HCT116 (cell line): ENCODE measurements at regions not wholly inside any gene's neighbourhood (a gene's known extent, or its start where the extent isn't known, plus 50 kb on each side); places are given as distances from the start of the nearest gene placed in this dataset.

Experiments
- ATAC-seq: fragments of 200-7000 bp; cut with Tn5 transposase; 2 replicates; pipeline ENCODE4 v1.9.1; 2020; ENCODE audit warnings: mild to moderate bottlenecking, moderate library complexity
- BruUV-seq: library from RNA; stranded (reverse); fragments of 400-500 nt; replicated peaks from 2 replicates; lab custom pipeline; 2021; lab: Mats Ljungman, UMichigan
- CTCF ChIA-PET: fragments of 300-600 bp; sonication (Branson Sonifier 250); formaldehyde crosslinking; loops from one replicate; lab custom pipeline; 2021; ENCODE audit warnings: antibody characterized with exemption; lab: Charles Lee
- POLR2A ChIA-PET: fragments of 300-600, 350-600 bp; sonication (Branson Sonifier 250); formaldehyde crosslinking; loops from one replicate; lab custom pipeline; 2021; ENCODE audit warnings: antibody characterized with exemption; lab: Charles Lee
- RAD21 ChIA-PET, 2 experiments: fragments of 300-600 bp; sonication (Branson Sonifier 250); formaldehyde crosslinking; loops; one replicate each; lab custom pipeline; 2023; ENCODE audit warnings: low total read pairs in 2 of 2; ENCODE audit not compliant: uncharacterized antibody in 2 of 2, unreplicated experiment in 2 of 2, low non-redundant PET in 1 of 2; lab: Charles Lee
- DNase-seq: peaks from one replicate; pipeline ENCODE4 v3.0.0-alpha.2; 2010; ENCODE audit warnings: low read depth, low spot score
- H2AFZ ChIP-seq: fragments of 200-600 bp; shearing (Covaris generic), sonication (generic); 2 replicates; pipeline ENCODE4 v1.6.1; 2017; ENCODE audit warnings: low read depth, mixed run types, mixed read lengths, antibody characterized with exemption, low read length; ENCODE audit not compliant: poor library complexity, severe bottlenecking
- H3K27ac ChIP-seq: 2 replicates; pipeline ENCODE4 v1.5.1; 2012; ENCODE audit warnings: low read depth, low read length
- H3K27me3 ChIP-seq: fragments of 200-600 bp; sonication (generic); 2 replicates; pipeline ENCODE4 v1.6.1; 2016; ENCODE audit warnings: mixed run types, low read length, mixed read lengths; ENCODE audit not compliant: insufficient read depth
- H3K36me3 ChIP-seq, 2 experiments: fragments of 200-500 bp in 1 of 2; fragments of 200-600 bp in 1 of 2; sonication (Bioruptor generic) in 1 of 2; sonication (generic) in 1 of 2; 2 replicates each; pipeline versions ENCODE4 v1.5.1 to v1.6.1; 2014 to 2016; ENCODE audit warnings: low read length in 2 of 2, inconsistent platforms in 1 of 2, mixed read lengths in 1 of 2, mixed run types in 1 of 2; ENCODE audit not compliant: insufficient read depth in 2 of 2, control insufficient read depth in 1 of 2
- H3K4me1 ChIP-seq, 2 experiments: fragments of 200-600 bp in 1 of 2; sonication (generic) in 1 of 2; 2 replicates each; pipeline versions ENCODE4 v1.5.1 to v1.6.1; 2012 to 2017; ENCODE audit warnings: low read length in 2 of 2, inconsistent platforms in 1 of 2, mild to moderate bottlenecking in 1 of 2, mixed read lengths in 1 of 2, mixed run types in 1 of 2, moderate library complexity in 1 of 2; ENCODE audit not compliant: insufficient read depth in 2 of 2, control insufficient read depth in 1 of 2
- H3K4me2 ChIP-seq: fragments of 200-600 bp; sonication (generic); 2 replicates; pipeline ENCODE4 v1.6.1; 2017; ENCODE audit warnings: mixed run types, low read length, mixed read lengths
- H3K4me3 ChIP-seq, 2 experiments: fragments of 200-600 bp in 1 of 2; sonication (generic) in 1 of 2; replicated peaks in 1 of 2; 2 replicates each; pipeline ENCODE4 v1.5.1; 2011 to 2016; ENCODE audit warnings: low read length in 2 of 2, control low read depth in 1 of 2, low read depth in 1 of 2, mild to moderate bottlenecking in 1 of 2, mixed read lengths in 1 of 2, mixed run types in 1 of 2
- H3K79me2 ChIP-seq: fragments of 200-600 bp; sonication (generic); 2 replicates; pipeline ENCODE4 v1.6.1; 2017; ENCODE audit warnings: mild to moderate bottlenecking, mixed run types, low read length, moderate library complexity, mixed read lengths; ENCODE audit not compliant: insufficient read depth
- H3K9ac ChIP-seq: fragments of 200-600 bp; sonication (generic); 2 replicates; pipeline ENCODE4 v1.6.1; 2016; ENCODE audit warnings: low read length, mixed read lengths
- H3K9me2 ChIP-seq: fragments of 200-600 bp; sonication (generic), shearing (Covaris generic); 2 replicates; pipeline ENCODE4 v1.6.1; 2017; ENCODE audit warnings: mixed run types, mild to moderate bottlenecking, moderate library complexity; ENCODE audit not compliant: insufficient read depth
- H3K9me3 ChIP-seq, 2 experiments: fragments of 200-500 bp in 1 of 2; fragments of 200-600 bp in 1 of 2; sonication (Bioruptor generic) in 1 of 2; sonication (generic) in 1 of 2; 2 replicates each; pipeline ENCODE4 v1.6.1; 2014 to 2017; ENCODE audit warnings: low read length in 2 of 2, mixed read lengths in 2 of 2, inconsistent platforms in 1 of 2, low read depth in 1 of 2, mild to moderate bottlenecking in 1 of 2, mixed run types in 1 of 2, moderate library complexity in 1 of 2; ENCODE audit not compliant: control insufficient read depth in 1 of 2, insufficient read depth in 1 of 2
- H4K20me1 ChIP-seq: fragments of 200-600 bp; sonication (generic), shearing (Covaris generic); 2 replicates; pipeline ENCODE4 v1.6.1; 2017; ENCODE audit warnings: mixed run types, mild to moderate bottlenecking, moderate library complexity; ENCODE audit not compliant: insufficient read depth
- CEBPB ChIP-seq: IDR thresholded peaks from 2 replicates; pipeline ENCODE4 v1.6.1; 2012; ENCODE audit warnings: low read depth
- ELF1 ChIP-seq: IDR thresholded peaks from 2 replicates; pipeline ENCODE4 v1.6.1; 2012; ENCODE audit warnings: low read depth, borderline replicate concordance
- EZH2 ChIP-seq: fragments of 200-600 bp; sonication (generic); IDR thresholded peaks from 2 replicates; pipeline ENCODE4 v1.6.1; 2017; ENCODE audit warnings: antibody characterized with exemption, mixed run types
- EZH2phosphoT487 ChIP-seq: fragments of 200-600 bp; IDR thresholded peaks from 2 replicates; pipeline ENCODE4 v1.6.1; 2018; ENCODE audit warnings: antibody characterized with exemption, borderline replicate concordance
- JUND ChIP-seq: IDR thresholded peaks from 2 replicates; pipeline ENCODE4 v1.6.1; 2012
- POLR2A ChIP-seq: IDR thresholded peaks from 2 replicates; pipeline ENCODE4 v1.7.0; 2011; ENCODE audit warnings: borderline replicate concordance; ENCODE audit not compliant: insufficient read depth, insufficient read length; ENCODE audit errors: extremely low read depth
- SIN3A ChIP-seq: IDR thresholded peaks from 2 replicates; pipeline ENCODE4 v1.6.1; 2012; ENCODE audit warnings: low read depth
- ZFX ChIP-seq: fragments of 450-650 bp; IDR thresholded peaks from 2 replicates; pipeline ENCODE4 v1.6.1; 2017
- ZNF274 ChIP-seq: fragments of 200-500 bp; sonication (Bioruptor generic); IDR thresholded peaks from 2 replicates; pipeline ENCODE4 v1.6.1; 2014; ENCODE audit warnings: mild to moderate bottlenecking, low read depth, low read length, inconsistent platforms
- intact Hi-C: fragments of 100-400 bp; cut with micrococcal nuclease; formaldehyde crosslinking; loops from 2 replicates; pipeline ENCODE4 v1.10.0; 2022
- TF ChIP-seq, protein P1 (sequence below): IDR thresholded peaks from 2 replicates; pipeline ENCODE4 v1.6.1; 2012

DNA sequence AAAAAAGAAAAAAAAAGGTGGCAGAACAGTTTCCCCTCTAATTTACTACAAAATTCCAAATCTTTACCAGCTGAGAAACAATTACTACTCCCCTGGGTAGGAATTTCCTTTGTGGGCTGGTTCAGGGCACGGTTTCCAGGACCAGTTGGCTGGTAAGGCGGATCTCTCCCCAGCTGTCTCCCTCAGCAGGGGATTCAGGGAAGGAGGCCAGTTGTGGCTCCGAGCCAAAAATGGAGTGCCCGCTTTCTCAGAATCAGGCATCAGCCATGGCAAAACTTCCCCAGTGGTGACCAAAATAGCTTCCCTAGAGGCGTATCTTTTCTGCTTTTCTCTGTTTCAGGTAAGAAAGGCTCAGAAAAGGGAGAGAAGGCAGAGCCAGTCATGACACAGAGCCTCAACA, 91.2 kb downstream of the ZNF22 start:
- H4K20me1 ChIP-seq: no peaks in the 10 kb centered on the region
- intact Hi-C loops: no loop called here
- ChIA-PET CTCF (no interaction called here), POLR2A (no interaction called here), RAD21 (no interaction called here)
- H3K27ac ChIP-seq: no peak overlapping the region
- no peaks in the 10 kb centered on the region for H3K79me2 ChIP-seq
- H2AFZ ChIP-seq: no peak overlapping the region
- no TSS peak for BruUV-seq
- no peaks in the 10 kb centered on the region for H3K9me3 ChIP-seq
- no peaks in the 10 kb centered on the region for H3K4me1 ChIP-seq
- H3K9ac ChIP-seq: no peak overlapping the region
- no peaks in the 10 kb centered on the region for H3K36me3 ChIP-seq
- ATAC-seq: no peak
- H3K9me2 ChIP-seq: no peaks in the 10 kb centered on the region
- peaks cover 21% of the 10 kb centered on the region for H3K27me3 ChIP-seq
- H3K4me2 ChIP-seq: no peak overlapping the region
- TF ChIP-seq ZFX (no peak), EZH2phosphoT487 (no peak), EZH2 (no peak)
- H3K4me3 ChIP-seq: no peak overlapping the region
- DNase-seq: no peak

DNA sequence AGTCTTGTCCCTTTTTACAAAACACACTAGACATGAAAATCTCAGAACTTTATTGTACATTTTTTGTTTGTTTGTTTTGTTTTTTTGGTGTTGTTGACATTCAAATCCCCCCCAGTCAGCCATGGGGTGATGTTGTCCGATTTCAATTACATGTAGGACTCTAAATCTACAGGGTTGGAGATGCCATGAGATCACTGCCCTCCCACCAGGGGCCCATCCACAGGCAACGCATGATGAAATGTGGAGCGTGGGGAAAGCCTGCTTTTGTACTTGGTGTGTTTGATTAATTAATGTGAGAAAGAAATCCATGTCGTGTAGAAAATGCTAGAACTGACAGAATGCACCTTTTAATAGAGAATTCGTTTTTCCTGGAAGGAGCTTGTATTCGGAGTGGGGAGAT, 93.2 kb downstream of the ZNF22 start:
- H3K27me3 ChIP-seq: peaks cover 21% of the 10 kb centered on the region
- intact Hi-C loops: no loop called here
- RAD21 ChIA-PET: no interaction called here
- no peak overlapping the region for H3K4me3 ChIP-seq
- no peaks in the 10 kb centered on the region for H3K9me3 ChIP-seq
- no peak overlapping the region for H2AFZ ChIP-seq
- CTCF ChIA-PET: no interaction called here
- H3K4me2 ChIP-seq: no peak overlapping the region
- BruUV-seq: no TSS peak
- H4K20me1 ChIP-seq: no peaks in the 10 kb centered on the region
- no peak overlapping the region for H3K9ac ChIP-seq
- POLR2A ChIA-PET: no interaction called here
- H3K4me1 ChIP-seq: no peaks in the 10 kb centered on the region
- H3K79me2 ChIP-seq: no peaks in the 10 kb centered on the region
- TF ChIP-seq ZFX: no peak
- TF ChIP-seq POLR2A: no peak
- no peak for TF ChIP-seq ZNF274
- TF ChIP-seq SIN3A: no peak
- TF ChIP-seq ELF1: no peak
- TF ChIP-seq JUND: no peak
- TF ChIP-seq CEBPB: no peak
- TF ChIP-seq, protein P1, sequence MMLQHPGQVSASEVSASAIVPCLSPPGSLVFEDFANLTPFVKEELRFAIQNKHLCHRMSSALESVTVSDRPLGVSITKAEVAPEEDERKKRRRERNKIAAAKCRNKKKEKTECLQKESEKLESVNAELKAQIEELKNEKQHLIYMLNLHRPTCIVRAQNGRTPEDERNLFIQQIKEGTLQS: no peak
- no peaks in the 10 kb centered on the region for H3K9me2 ChIP-seq
- ATAC-seq (no peak), DNase-seq (no peak)
- no peaks in the 10 kb centered on the region for H3K36me3 ChIP-seq
- no peak overlapping the region for H3K27ac ChIP-seq
